PC-3 (cell line): ENCODE measurements at regions not wholly inside any gene's neighbourhood (a gene's known extent, or its start where the extent isn't known, plus 50 kb on each side); places are given as distances from the start of the nearest gene placed in this dataset.

Experiments
- EZH2 ChIP-seq: fragments of 300-600 bp; sonication (generic); IDR thresholded peaks from one replicate; pipeline ENCODE4 v1.6.1; 2017; ENCODE audit warnings: antibody characterized with exemption, mild to moderate bottlenecking, low read length; ENCODE audit not compliant: unreplicated experiment
- EZH2phosphoT487 ChIP-seq: fragments of 300-600 bp; sonication (generic); IDR thresholded peaks from 2 replicates; pipeline ENCODE4 v1.6.1; 2018; ENCODE audit warnings: mild to moderate bottlenecking, antibody characterized with exemption, low read length, borderline replicate concordance
- TF ChIP-seq, protein P1 (sequence below): fragments of 300-600 bp; sonication (generic); conservative IDR thresholded peaks from 2 replicates; pipeline ENCODE4 v1.5.1; 2017; ENCODE audit warnings: antibody characterized with exemption, low read depth, mild to moderate bottlenecking, low read length

DNA sequence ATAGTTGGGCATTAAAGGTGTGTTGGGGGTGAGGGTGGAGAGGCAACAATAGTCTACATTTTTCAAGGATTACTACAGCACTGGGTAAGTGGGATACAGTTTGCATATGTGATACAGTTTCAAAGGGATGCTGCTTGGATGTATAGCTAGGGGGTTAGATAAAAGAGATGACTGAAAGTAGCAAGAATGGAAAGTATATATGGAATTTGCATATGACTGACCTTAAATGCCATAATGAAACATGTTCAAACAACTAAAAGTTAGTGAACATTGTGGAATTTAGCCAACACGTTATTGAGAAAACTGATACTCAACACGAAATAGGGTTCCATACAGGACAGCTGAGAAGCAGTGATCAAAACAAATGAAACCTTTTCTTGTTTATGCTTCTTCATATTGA is 124.8 kb upstream of the CHRM3 start:
- TF ChIP-seq, protein P1, sequence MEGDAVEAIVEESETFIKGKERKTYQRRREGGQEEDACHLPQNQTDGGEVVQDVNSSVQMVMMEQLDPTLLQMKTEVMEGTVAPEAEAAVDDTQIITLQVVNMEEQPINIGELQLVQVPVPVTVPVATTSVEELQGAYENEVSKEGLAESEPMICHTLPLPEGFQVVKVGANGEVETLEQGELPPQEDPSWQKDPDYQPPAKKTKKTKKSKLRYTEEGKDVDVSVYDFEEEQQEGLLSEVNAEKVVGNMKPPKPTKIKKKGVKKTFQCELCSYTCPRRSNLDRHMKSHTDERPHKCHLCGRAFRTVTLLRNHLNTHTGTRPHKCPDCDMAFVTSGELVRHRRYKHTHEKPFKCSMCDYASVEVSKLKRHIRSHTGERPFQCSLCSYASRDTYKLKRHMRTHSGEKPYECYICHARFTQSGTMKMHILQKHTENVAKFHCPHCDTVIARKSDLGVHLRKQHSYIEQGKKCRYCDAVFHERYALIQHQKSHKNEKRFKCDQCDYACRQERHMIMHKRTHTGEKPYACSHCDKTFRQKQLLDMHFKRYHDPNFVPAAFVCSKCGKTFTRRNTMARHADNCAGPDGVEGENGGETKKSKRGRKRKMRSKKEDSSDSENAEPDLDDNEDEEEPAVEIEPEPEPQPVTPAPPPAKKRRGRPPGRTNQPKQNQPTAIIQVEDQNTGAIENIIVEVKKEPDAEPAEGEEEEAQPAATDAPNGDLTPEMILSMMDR: no peak
- no peak for TF ChIP-seq EZH2phosphoT487
- TF ChIP-seq EZH2: no peak
